ENCODE measurements at regions not wholly inside any gene's neighbourhood (a gene's known extent, or its start where the extent isn't known, plus 50 kb on each side); places are given as distances from the start of the nearest gene placed in this dataset.

DNA sequence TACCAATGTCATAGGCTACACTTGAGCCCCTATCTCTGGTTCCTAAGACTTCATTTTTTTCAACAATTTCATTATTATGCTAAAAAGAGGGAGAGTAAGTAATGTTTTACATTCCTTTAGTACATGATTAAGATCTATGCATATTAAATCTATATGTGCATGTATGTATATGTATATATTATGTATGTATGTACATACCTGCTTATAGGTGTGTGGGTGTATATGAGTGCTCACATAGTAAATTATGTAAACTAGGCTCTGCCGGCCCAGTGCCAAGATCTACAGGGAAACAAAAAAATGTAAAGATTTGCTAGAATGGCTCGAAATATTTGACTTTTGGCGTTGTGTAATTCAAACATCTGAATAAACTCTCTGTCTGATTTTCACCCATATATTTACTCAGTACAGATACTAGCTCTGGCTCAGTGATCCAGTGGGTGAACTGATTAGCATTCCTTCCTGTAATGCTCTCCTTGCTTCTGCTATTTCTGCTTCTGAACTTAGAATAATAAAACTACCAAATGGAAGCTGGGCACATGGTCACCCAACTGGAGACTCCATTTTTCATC lies 113.1 kb upstream of the FGGY start:
- no peak for DNase-seq (ENCODE audit: low read depth)
- TF ChIP-seq CTCF (IDR thresholded peaks at IDR 0.05; ENCODE audit: insufficient read depth, low read length) = no peak
- H3K4me3 ChIP-seq (ENCODE audit: low read depth, low read length) = no peak overlapping the region

GRCh38 chr1:59184365-59184905 lies 112.5 kb upstream of the FGGY start:
- TF ChIP-seq CTCF (IDR thresholded peaks at IDR 0.05; ENCODE audit: insufficient read depth, low read length) = no peak
- H3K4me3 ChIP-seq (ENCODE audit: low read depth, low read length) = no peak overlapping the region
- DNase-seq (ENCODE audit: low read depth) = no peak

DNA sequence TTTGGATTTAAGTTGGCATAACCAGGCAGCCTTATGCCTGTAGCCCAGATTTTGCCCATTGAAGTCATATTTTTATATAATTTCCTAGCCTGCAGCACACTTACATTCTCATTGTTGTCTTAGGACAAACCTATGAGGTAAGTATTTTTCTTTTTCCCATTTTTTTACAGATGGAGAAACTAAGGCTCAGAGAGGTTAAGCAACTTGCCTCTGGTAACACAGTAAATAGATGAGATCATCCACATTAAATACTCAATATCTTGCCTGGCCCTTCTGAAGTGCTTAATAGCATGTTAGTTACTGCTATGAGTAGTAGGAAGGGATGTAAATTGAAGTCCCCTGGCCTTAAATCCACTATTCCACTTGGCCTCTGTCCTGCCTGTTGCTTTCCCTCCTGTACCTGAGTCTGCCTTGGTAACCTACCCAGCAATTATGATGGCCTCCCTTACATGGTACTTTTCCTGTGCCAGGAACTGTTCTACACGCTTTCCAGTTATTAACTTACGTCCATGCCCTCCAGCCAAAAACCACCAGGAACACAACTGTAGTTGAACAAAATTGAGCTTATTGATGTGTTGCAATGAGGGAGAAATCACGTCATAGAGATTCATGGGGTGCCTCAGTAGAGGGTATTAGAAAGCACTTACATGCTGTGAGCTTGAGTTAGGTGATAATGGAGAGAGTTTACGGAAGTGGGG lies 111.6 kb upstream of the FGGY start:
- no peak for DNase-seq (ENCODE audit: low read depth)
- no peak for TF ChIP-seq CTCF (IDR thresholded peaks at IDR 0.05; ENCODE audit: insufficient read depth, low read length)

GRCh38 chr1:59186656-59187055 lies 110.2 kb upstream of the FGGY start:
- peak; percentile 23 for TF ChIP-seq CTCF (IDR thresholded peaks at IDR 0.05; ENCODE audit: insufficient read depth, low read length)
- DNase-seq (ENCODE audit: low read depth) = peak; percentile 81
- H3K4me3 ChIP-seq (ENCODE audit: low read depth, low read length) = no peak overlapping the region

More for the DNA sequence above, 111.6 kb upstream of the FGGY start:
- H3K4me3 ChIP-seq (ENCODE audit: low read depth, low read length) = no peak overlapping the region

GRCh38 chr1:59188413-59189213 lies 108.3 kb upstream of the FGGY start:
- TF ChIP-seq CTCF (IDR thresholded peaks at IDR 0.05; ENCODE audit: insufficient read depth, low read length) = no peak
- no peak overlapping the region for H3K4me3 ChIP-seq (ENCODE audit: low read depth, low read length)
- no peak for DNase-seq (ENCODE audit: low read depth)

DNA sequence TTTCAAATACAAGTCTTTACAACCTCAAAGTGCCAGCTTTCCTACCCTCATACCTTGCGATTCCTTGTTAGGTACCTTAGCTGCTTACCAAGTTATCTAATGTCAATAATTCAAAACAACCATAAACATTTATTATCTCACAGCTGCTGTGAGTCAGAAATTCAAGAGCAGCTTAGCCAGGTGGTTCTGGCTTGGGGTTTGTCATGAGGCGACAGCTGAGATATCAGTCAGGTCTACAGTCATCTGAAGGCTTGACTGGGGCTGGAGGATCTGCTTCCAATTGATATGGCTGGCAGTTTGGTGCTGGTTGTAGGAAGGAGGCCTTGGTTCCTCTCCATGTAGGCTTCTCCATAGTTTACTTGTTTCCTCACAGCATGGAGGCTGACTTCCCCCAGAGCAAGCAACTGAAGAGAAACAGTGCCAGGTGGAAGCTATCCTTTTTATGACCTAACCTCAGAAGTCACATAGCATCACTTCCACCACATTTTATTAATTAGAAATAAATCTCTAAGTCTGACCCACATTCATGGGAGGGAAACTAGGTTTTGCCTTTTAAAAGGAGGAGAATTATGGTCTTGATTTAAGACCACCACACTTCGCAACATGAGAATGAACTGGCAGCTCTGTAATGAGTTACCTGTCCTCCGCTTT lies 103.3 kb upstream of the FGGY start:
- TF ChIP-seq CTCF (IDR thresholded peaks at IDR 0.05; ENCODE audit: insufficient read depth, low read length) = no peak
- DNase-seq (ENCODE audit: low read depth) = no peak
- H3K4me3 ChIP-seq (ENCODE audit: low read depth, low read length) = no peak overlapping the region

Data from fibroblast of the aortic adventitia (primary cell).